GM12892 (cell line): ENCODE measurements at regions not wholly inside any gene's neighbourhood (a gene's known extent, or its start where the extent isn't known, plus 50 kb on each side); places are given as distances from the start of the nearest gene placed in this dataset.

Experiments used
- POLR2A ChIP-seq: IDR thresholded peaks from 2 replicates; pipeline ENCODE4 v1.6.1; 2011; ENCODE audit warnings: low read depth, low read length, control low read depth
- POLR2AphosphoS5 ChIP-seq: IDR thresholded peaks from 2 replicates; pipeline ENCODE4 v1.6.1; 2011; ENCODE audit warnings: low read depth, low read length, control low read depth

GRCh38 chr13:50075619-50076097 is 60.4 kb downstream of the KCNRG start:
- TF ChIP-seq POLR2AphosphoS5 (no peak), POLR2A (no peak)
